OCI-LY1 (cell line): ENCODE measurements at regions not wholly inside any gene's neighbourhood (a gene's known extent, or its start where the extent isn't known, plus 50 kb on each side); places are given as distances from the start of the nearest gene placed in this dataset.

ENCODE experiments used
- CTCF ChIP-seq: fragments of 200-600 bp; sonication (generic), shearing (Covaris generic); IDR thresholded peaks from 2 replicates; pipeline ENCODE4 v1.5.1; 2017; ENCODE audit warnings: mild to moderate bottlenecking, antibody characterized with exemption, low read length, moderate library complexity, mixed read lengths
- EZH2 ChIP-seq: fragments of 200-600 bp; sonication (generic), shearing (Covaris generic); IDR thresholded peaks from 2 replicates; pipeline ENCODE4 v1.8.0; 2017; ENCODE audit warnings: borderline replicate concordance, mixed run types, mild to moderate bottlenecking, antibody characterized with exemption, low read length, moderate library complexity, mixed read lengths

DNA sequence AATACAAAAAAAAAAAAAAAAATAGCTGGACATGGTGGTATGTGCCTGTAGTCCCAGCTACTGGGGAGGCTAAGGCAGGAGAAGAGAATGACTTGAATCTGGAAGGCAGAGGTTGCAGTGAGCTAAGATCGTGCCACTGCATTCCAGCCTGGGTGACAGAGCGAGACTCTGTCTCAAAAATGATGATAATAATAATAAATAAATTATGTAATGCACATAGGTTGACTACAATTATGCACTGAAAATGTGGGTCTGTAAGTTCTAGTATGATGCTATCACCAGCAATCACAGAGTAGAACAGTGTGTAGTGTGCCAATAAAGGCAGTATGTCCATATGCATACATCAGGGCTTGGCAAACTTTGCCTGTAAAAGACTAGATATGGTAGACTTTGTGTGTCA lies 55.6 kb upstream of the MYCN start:
- TF ChIP-seq CTCF (no peak), EZH2 (no peak)
